Germinal center (tissue), 1 donor: ENCODE measurements at regions not wholly inside any gene's neighbourhood (a gene's known extent, or its start where the extent isn't known, plus 50 kb on each side); places are given as distances from the start of the nearest gene placed in this dataset.

ENCODE experiments used
- DNase-seq: peaks from one replicate; pipeline ENCODE4 v3.0.0; 2012; ENCODE audit warnings: mixed read lengths, low spot score

DNA sequence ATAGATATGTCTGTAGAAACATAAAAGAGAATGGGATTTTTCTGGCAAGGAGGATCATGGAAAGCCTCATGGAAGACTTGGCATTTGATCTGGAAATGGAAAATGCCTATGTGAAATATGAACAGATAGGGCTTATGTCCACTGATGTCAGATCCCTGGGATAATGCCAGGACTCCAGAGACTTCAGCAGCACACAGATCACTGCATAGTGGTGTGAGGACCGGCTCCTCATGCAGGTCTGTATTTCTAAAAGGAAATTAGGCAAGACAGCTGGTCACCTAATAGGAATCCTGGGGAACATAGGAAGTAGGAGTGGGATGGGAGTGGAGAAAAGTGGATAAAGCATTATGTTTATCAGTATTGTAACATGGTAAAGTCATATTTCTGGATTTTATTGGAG lies 56.8 kb upstream of the IPO9 start:
- no peak for DNase-seq

DNA sequence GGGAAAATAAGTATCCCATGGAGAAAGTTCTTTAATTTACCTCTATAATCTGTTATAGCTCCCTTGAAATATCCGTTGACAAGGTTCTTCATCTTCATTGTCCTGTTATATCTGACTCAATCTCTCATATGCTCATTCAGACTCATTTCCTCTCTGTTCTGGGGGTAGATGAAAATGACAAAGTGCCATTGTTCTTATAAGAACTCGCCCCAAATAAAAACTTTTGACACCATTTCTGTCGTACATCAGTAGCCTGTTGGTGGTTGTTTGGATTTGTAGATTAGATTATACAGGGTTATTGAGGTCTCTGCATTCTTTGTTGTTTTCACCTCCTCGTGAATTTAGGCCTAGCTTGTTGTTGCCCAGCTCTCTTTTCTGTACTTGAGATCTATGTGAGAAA lies 55.2 kb upstream of the IPO9 start:
- no peak for DNase-seq

DNA sequence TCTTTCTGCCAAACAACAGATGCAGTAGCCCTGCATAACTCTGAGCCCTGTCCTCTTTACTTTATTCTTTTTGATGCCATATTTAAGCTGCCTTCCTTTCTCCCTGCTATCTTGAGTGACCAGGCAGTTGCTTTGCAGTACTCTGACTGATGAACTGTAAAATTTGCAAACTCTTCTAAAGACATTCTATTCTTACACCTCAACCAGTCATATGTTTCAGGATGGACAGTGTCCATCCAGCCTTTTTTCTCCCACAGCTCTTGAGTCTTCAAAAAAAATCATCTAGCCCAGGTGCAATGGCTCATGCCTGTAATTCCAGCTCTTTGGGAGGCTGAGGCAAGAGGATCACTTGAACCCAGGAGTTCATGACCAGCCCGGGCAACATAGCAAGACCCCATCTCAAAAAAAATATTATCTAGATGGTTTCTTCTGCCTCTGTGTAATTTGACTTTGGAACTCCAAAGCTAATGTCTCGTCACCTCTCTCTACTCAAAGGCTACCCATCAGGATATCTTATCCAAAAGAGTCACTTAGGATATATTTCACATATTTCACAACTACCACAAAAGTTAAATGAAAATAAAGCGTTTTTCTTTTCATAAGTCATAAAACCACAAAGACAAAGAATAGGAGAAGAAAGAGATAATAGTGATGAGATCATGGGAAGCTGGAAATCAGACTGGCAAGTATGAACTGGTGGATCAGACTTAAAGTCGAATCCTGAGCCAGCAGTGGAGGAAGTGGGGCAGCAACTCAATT lies 54.6 kb upstream of the IPO9 start:
- no peak for DNase-seq

DNA sequence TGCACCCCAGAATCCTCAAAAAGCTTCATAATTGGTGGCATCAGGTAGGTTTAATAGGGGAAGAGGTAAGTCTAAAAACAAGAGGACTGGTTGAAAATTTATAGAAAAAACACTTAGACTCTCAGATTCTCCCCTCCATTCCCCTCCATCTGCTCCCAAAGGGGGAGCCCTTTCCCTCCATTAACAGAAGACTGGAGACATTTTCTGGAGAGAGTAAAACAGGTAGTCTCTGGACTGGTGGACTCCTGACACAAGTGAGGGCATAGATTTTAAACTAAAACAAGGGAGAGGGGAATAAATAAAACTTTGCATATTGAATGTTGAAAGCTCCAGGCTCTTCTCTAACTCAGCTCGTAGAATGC lies 54.0 kb upstream of the IPO9 start:
- DNase-seq, result no peak

DNA sequence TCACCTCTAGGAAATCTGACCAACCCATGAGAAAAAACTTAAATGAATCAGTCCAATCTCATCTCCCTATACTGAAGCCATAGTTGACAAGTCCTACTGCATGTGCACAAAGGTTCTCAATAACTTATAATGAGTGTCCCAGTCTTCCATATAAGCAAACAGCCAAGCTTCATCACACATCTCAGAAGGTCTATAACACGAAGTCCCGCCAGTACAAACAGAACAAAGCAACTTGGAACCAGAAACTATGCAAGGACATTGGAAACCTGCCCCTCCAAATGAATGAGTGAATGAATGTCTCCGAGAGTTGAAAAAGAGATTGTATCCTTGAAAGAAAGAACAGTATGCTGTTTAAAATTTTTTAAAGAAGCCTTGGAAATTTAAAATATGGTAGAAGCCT lies 53.6 kb upstream of the IPO9 start:
- DNase-seq, result no peak

DNA sequence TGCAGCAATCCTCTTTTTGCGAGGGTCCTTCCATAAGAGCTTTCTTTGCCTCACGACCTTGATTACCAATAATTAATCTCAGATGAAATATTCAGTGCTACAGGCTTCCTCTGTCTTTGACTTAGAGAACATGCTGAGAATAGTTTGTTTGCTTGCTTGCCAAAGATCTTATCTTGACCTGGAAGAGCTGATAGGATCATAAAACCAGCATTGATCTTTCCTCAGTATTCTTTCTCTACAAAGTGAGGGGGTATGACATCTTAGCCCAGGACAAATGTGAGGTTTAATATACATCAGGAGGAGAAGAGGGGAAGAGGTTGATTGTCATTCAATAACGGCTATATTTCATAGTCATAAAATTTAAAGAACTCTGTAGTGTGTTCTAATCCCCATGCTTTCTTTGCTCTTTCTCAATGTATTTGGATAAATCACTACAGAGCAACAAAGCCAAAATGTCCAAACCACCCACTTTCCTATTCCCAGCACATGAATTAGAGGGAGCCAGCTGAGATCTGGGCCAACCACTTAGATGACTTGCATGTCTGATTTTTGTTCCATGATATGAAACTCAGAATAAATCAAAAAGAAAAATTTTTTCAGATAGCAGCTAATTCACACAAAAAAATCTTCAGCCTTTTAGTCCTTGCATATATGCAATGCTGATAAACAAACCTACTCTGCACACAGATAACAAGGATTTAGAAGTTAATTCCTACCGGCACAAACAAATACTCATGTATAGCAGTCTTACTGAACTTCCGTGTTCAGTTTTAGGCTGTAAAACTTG lies 50.5 kb upstream of the IPO9 start:
- no peak for DNase-seq
